HG02678 (cell line): ENCODE measurements at regions not wholly inside any gene's neighbourhood (a gene's known extent, or its start where the extent isn't known, plus 50 kb on each side); places are given as distances from the start of the nearest gene placed in this dataset.

Experiments
- ATAC-seq: cut with Tn5 transposase; IDR thresholded peaks from one replicate; pipeline ENCODE4 v1.9.1; 2021; ENCODE audit warnings: mild to moderate bottlenecking, moderate library complexity; ENCODE audit not compliant: unreplicated experiment

DNA sequence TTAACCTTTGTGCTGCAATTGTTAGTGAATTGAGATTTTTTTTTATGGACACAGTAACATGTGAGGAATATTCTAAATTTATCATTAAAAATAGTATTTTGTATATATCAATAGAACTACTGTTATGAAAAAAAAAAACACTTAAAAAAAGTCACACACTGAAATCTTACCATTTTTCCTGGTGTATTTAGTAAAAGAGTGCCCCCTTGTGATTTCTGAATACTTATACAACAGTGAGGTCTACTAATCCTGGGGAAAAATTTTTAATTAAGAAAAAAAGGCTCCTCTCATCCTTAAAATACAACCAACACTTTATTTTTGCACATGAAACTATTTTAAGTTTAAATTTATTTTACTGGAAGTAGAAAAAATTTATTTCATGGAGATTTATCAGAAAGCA is 56.4 kb upstream of the SPOCK3 start:
- ATAC-seq: no peak

DNA sequence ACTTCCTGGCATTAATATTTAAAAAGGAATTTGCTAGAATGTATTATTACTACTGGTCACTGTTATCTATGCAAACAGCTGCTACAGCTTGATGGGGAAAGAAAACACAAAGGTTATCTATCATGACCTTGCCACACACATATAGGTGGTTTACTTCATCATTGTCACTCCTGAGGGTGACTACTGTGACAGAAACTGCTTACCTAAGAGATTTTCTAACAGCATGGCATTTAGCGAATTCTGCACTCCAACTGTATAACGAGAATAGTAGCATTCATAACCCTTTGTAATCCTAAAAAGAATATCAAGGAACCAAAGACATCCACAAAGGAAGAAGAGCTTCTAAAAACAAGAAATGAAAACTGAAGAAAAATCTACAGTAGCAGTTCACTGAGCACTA is 74.6 kb upstream of the SPOCK3 start:
- no peak for ATAC-seq

DNA sequence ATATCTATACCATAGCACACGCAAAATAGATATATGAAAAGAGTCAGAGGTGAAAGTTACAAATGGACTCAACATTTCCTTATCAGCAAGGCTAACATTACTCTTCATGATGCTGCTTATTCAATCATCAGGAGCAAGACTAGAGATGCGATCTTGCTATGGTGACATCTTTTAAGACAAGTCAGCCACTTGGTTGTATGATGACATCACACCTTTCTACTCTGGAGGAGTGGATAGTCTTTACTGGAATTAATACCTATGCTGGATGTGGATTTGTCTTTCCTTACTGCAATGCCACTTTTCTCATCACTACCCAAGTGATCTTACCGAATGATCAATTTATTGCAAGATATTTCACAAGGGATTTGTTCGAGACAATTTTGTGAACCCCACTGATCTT is 87.0 kb upstream of the SPOCK3 start:
- ATAC-seq: no peak

GRCh38 chr4:167339781-167340180 is 105.5 kb upstream of the SPOCK3 start:
- no peak for ATAC-seq

GRCh38 chr4:167359711-167360110 is 125.4 kb upstream of the SPOCK3 start:
- no peak for ATAC-seq

- ATAC-seq: no peak
Observed at GRCh38 chr4:167379076-167379835, 145.0 kb upstream of the SPOCK3 start.

DNA sequence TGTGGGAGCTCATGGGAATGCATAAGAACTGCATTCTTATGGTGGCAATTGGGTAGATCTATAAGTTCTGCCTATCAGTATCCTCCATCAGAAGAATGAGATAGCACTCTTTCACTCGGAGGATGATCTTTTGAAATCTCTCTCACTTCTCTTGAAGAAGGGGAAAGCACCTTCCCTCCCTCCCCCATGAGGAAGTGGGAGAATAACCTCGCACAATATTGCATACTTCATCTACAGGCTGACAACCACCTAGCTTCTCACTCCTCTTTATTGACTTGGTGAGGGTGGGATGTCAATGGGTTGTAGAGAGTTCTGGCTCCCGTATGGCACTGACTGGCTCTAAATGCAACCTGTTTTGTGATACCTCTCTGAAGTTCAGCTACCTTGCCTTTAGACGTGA is 146.7 kb upstream of the SPOCK3 start:
- no peak for ATAC-seq

DNA sequence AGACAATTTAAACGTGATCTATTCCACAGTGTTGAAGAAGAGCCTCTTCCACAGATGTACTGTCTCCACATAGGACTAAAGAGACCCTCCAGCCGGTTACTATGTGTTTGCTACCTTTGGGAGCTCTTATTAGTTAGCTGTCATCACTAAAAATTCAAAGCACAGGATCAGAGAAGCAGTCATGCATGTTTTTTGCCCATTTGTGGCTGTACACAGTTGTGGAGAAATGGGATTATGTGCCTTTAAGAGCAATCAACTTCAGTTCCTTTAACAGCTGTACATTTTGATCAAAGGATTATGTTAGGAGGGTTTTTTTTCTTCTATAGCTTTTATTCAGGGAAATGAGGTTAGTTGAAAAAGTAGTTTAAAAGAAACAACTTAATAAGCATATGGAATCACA is 149.0 kb upstream of the SPOCK3 start:
- ATAC-seq: no peak

- no peak for ATAC-seq
Observed at GRCh38 chr4:167397586-167397985, 163.3 kb upstream of the SPOCK3 start.

DNA sequence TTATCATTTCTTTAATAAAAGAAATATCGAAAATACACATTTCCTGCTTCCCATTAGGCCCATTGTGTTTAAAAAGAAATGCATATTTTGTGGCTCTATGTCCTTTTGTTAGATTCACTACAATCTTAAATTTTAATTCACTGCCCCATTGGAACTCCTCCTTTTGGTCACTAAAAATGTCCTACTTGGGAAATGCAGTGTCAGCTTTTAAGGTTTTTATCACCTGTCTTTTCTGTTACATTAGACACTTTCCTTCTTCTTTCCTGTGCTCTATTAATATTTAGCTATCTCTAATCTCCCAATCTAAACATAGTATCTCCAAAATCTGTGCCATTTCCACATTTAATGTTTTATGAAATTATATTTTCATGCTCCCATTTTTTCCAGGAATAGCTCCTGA is 164.9 kb upstream of the SPOCK3 start:
- ATAC-seq: no peak

GRCh38 chr4:167406181-167406580 is 171.9 kb upstream of the SPOCK3 start:
- ATAC-seq: no peak

DNA sequence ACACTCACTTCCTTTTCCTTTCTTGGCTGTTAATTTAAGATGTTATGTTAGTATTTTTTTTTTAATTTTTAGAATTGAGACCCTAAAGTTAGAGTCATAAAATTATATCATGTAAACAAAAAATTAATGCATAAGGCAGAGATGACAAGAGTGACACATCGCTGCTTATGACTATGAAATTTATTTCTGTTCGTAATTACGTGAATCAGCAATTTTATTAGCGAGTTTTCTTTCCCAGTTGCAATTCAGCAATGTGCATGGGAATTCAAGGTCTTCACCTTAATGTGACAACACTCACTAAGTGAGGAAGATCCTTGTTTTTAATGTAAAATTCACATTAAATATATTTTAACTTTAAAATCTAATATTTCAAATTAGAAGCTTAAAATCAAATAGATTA is 181.2 kb upstream of the SPOCK3 start:
- ATAC-seq: no peak

- no peak for ATAC-seq
Observed at GRCh38 chr4:167419468-167420140, 185.3 kb upstream of the SPOCK3 start.

DNA sequence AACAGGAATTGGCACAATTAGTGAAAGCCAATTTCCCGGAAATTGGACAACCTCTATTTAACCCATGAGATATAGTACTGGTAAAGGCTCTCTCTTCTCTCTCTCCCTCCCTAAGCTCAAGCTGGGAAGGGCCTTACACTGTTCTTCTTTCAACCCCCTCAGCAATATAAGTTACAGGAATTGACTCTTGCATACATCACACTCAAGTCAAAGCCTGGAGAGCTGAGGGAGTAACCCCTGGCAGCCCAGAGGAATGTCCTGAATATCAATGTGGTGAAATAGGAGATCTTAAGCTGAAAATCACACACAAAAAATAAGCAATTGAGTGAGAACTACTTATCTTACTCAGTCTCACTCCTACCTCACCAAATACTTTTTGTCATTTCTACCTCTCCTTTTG is 186.9 kb upstream of the SPOCK3 start:
- no peak for ATAC-seq

- ATAC-seq: no peak
Observed at GRCh38 chr4:167424341-167425256, 190.3 kb upstream of the SPOCK3 start.

- ATAC-seq: no peak
Observed at GRCh38 chr4:167428156-167428555, 193.9 kb upstream of the SPOCK3 start.

DNA sequence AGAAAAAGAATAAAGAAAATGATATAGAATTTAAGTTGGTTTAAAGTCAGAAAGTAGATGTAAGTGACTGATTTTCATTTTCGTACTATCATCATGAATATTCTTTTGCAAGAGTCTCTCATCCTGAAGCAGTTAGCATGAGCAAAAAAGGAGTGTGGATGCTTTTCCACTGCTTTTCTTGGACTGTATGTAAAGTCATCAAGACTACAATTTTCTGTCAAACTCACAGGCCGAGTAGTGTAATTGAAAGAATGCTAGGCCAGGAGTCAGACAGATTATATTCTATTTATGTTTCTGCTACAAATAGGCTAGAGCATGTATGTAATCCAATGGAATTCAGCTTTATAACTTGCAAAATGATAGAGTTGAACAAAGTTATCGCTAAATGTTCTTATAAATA is 197.1 kb upstream of the SPOCK3 start:
- no peak for ATAC-seq

DNA sequence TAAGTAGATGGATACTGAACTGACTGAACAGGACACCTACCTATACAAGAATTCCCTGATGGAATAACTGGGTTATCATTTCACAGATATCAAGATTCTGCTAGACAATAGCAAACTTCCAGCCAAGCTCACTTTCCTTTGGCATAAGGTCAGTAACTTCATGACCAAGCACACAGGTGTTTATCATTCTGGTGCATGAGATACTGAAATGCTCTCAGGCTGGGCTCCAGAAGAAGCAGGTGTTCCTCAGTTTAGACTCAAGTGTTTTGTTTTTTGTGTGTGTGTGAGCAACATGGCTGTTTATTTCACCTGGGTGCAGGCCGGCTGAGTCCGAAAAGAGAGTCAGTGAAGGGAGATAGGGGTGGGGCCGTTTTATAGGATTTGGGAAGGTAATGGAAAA is 201.5 kb upstream of the SPOCK3 start:
- ATAC-seq: no peak

- ATAC-seq: no peak
Observed at GRCh38 chr4:167443841-167444240, 209.5 kb upstream of the SPOCK3 start.

GRCh38 chr4:167452922-167453430 is 218.7 kb upstream of the SPOCK3 start:
- no peak for ATAC-seq

- ATAC-seq: no peak
Observed at GRCh38 chr4:167456619-167457018, 222.3 kb upstream of the SPOCK3 start.
